ENCODE measurements at regions not wholly inside any gene's neighbourhood (a gene's known extent, or its start where the extent isn't known, plus 50 kb on each side); places are given as distances from the start of the nearest gene placed in this dataset.
"Not testable (repeated sequence)": the region's sequence is repeated elsewhere in the genome, so short reads cannot be mapped to it uniquely, and the experiment has no call there.

GRCh38 chr2:67313536-67313935 lies 83.6 kb upstream of the ETAA1 start:
- DNase-seq = no peak

GRCh38 chr2:67318031-67318430 lies 79.1 kb upstream of the ETAA1 start:
- DNase-seq = no peak

- DNase-seq = no peak
These were observed 78.6 kb upstream of the ETAA1 start for GRCh38 chr2:67318563-67318962.

- peak in 1 of 2 experiments; percentile 10 for DNase-seq
These were observed 78.1 kb upstream of the ETAA1 start for GRCh38 chr2:67318993-67319481.

GRCh38 chr2:67320861-67321587 lies 76.1 kb upstream of the ETAA1 start:
- DNase-seq = no peak

- DNase-seq = no peak
These were observed 75.6 kb upstream of the ETAA1 start for GRCh38 chr2:67321588-67321903.

GRCh38 chr2:67322353-67323001 lies 74.7 kb upstream of the ETAA1 start:
- peak in 1 of 2 experiments; percentile 42 for DNase-seq

- peak in 1 of 2 experiments; percentile 11 for DNase-seq
These were observed 73.7 kb upstream of the ETAA1 start for GRCh38 chr2:67323209-67323991.

- no peak for DNase-seq
These were observed 67.6 kb upstream of the ETAA1 start for GRCh38 chr2:67329513-67329912.

- no peak for DNase-seq
These were observed 67.2 kb upstream of the ETAA1 start for GRCh38 chr2:67329951-67330350.

GRCh38 chr2:67331419-67332086 lies 65.6 kb upstream of the ETAA1 start:
- DNase-seq = not testable (repeated sequence)

- no peak for DNase-seq
These were observed 59.2 kb upstream of the ETAA1 start for GRCh38 chr2:67337903-67338302.

- DNase-seq = no peak
These were observed 58.4 kb upstream of the ETAA1 start for GRCh38 chr2:67338601-67339233.

GRCh38 chr2:67339234-67339885 lies 57.8 kb upstream of the ETAA1 start:
- no peak for DNase-seq

- no peak for DNase-seq
These were observed 56.8 kb upstream of the ETAA1 start for GRCh38 chr2:67340133-67341011.

- no peak for DNase-seq
These were observed 56.2 kb upstream of the ETAA1 start for GRCh38 chr2:67341012-67341318.

GRCh38 chr2:67341336-67341735 lies 55.8 kb upstream of the ETAA1 start:
- DNase-seq = no peak

- DNase-seq = no peak
These were observed 54.7 kb upstream of the ETAA1 start for GRCh38 chr2:67342394-67342793.

GRCh38 chr2:67346718-67347407 lies 50.3 kb upstream of the ETAA1 start:
- no peak for DNase-seq

Measured in cerebellar nuclear complex (tissue), 1 donor.